NCI-H2196 treated with DMSO at 0.1 percent for 48 hours (cell line): ENCODE measurements at regions not wholly inside any gene's neighbourhood (a gene's known extent, or its start where the extent isn't known, plus 50 kb on each side); places are given as distances from the start of the nearest gene placed in this dataset.

ENCODE experiments used
- DNase-seq: peaks from one replicate; lab custom pipeline; 2025; ENCODE audit not compliant: unreplicated experiment; lab: John Stamatoyannopoulos, UW

GRCh38 chr17:71111934-71112333, 942.6 kb downstream of the KCNJ2 start:
- no peak for DNase-seq

DNA sequence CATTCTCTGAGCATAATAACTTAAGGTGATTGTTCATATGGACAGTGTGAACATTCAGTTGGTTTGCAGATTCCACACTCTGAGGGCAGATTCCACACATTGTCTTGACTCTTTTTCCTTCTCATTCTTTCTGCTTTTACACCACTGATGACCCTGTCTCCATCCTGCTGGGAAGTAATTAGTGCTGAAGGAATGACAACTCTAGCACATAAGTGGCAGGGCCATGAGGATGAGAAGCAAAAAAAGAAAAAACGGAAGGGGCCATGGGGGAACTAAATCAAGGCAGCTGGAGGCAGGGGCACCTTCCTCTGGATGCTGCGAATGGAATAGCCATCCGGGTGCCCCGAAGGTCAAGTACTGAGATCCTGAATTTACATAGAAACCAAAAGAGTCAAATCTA, 944.0 kb downstream of the KCNJ2 start:
- DNase-seq, result no peak

DNA sequence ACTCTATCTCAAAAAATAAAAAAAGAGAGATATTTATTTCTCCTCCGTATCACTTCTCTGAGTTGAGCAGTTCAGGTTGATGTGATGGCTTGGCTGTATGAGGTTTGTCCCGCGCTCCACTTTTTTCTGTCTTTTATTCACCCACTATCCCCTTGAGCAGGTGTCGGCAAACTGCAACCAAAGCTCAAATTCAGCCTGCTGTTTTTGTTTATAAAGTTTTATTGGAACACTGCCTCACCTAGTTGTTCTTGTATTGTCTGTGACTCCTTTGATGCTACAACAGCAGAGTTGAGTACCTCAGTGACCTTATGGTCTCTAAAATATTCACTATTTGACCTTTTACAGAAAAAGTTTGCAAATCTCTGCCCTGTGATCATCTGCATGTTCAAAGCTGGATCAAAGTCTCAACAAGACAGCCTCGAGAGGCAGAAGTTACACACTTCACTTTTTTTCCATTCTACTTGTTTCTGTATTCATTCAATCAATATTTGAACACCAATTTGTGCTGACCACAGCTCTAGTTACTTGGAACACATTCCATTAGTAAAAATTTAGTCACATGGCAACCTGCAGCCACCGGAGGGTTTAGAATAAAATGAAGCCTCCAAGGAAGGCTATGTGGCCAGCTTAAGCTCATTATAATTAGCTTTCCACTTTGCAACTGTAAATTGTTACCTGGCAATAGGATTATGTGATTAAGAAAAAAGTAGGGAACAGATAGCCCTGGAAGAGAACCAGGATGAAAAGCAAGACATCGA, 945.8 kb downstream of the KCNJ2 start:
- no peak for DNase-seq

DNA sequence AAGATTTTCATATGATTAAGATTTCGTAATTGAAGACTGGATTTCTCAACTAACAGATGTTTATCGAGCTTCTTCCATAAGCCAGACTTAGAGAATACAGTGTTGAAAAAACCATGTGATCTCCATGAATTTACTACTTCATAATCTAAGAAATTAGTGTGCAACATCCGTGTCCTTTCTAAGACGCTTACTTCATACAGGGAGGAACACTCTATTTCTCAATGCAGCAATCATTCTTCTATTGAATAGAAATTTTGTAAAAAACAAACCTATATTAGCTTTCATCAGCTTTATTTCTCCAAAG, 946.3 kb downstream of the KCNJ2 start:
- DNase-seq, result no peak

DNA sequence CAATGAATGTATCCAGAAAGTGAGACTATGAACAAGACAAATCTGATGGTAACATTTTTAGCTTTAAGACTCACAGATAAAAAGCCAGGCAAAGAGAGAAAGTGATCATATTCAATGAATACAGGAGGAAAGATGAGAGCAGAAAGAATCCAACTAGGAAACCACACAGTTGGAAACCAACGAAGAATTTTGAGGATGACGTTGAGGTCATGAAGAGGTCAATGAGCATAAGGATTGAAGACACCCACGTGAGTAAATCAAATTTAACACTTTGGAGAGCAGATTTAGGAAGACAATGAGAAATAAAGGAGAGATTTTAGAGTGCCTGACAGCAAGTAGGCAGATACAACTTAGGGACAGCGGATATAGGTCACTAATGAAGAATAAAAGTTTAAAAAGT, 948.1 kb downstream of the KCNJ2 start:
- no peak for DNase-seq

GRCh38 chr17:71118039-71118438, 948.7 kb downstream of the KCNJ2 start:
- DNase-seq, result no peak

- DNase-seq, result no peak
Observed at GRCh38 chr17:71127416-71127815, 958.1 kb downstream of the KCNJ2 start.

GRCh38 chr17:71142333-71142732, 973.0 kb downstream of the KCNJ2 start:
- no peak for DNase-seq

GRCh38 chr17:71145486-71145885, 975.3 kb upstream of the SOX9 start:
- DNase-seq, result no peak

DNA sequence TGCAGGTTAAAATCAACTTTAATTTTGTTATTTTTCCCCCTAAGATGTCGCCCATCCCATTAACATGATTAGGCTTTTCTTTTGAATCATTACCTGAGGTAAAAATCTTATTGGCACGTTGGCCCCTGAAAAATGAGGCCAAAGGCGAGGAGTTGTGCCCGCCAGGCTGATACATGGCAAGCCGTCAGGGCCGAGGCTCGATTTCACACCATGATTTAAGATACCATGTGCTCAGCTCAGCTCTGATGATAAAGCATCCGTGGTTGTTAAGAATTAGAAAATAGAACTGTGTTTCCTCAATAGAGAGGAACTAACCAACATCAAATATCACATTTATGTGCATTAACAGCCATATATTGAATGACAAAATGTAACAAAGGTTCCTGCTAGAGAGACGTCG, 972.9 kb upstream of the SOX9 start:
- no peak for DNase-seq

DNA sequence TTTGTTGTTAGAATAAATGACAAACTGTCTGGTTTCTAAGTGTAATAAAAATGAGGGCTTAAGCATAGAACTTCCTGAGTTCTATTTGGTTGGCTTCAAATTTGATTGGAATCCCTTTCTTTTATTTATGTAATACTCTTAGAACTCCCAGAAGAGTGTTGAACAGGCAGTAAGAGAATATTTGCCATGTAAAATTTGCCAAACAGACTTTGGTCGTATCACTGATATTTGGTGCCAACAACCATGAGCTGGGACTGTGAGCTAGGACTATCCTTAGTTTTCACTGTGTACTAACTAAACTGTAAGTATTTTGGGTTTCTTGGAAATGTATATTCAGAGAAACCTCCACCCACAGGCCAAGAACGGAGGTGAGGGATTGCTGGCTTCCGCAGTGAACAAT, 971.2 kb upstream of the SOX9 start:
- DNase-seq, result no peak

- DNase-seq, result no peak
Observed at GRCh38 chr17:71157297-71157696, 963.5 kb upstream of the SOX9 start.

DNA sequence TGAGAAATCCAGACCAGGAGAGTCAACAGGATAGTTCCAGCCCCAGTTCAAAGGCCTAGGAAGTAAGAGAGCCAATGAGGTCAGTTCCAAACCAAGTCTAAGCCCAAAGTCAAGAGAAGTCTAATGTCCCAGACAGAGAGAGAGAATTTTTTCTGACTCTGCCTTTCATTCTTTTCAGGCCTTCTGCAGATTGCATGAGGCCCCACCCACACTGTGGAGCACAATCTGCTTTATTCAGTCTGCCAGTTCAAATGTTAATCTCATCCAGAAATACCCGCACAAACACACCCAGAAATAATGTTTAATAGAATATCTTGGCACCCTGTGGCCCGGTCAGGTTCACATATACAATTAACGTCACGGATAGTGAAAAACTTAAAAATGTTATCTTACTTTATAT, 962.4 kb upstream of the SOX9 start:
- no peak for DNase-seq

DNA sequence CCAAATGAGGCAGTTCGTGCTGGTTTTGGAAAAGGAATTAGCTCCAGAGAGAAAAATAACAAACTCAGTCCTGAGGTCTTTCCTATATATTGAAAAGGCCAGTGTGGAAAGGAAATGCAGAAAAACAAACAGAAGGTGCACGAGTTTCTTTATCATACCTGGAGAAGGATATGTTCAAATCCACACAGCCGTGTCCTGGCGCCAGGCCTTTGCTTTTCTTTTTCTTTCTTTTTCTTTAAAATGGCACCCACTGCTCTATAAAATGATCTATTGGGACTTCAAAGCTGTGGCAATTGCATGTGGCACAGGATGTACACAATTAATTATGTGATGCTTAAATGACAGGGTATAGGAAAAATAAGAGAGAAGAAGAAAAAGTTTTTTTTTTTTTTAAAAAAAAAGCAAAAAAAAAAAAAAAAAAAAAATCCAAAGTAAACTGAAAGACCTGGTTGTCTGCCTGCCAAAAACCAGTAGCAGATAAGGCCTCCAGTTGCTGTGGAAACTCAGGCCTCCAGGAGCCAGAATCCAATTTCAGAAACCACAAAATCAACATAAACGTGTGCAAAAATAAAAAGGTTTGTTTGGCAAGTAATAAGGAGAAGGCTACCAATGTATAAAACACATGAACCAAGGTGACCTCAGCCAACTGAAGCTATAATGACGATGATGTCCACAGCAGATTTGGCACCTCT, 957.6 kb upstream of the SOX9 start:
- DNase-seq, result peak; percentile 96

- DNase-seq, result no peak
Observed at GRCh38 chr17:71163813-71164122, 957.1 kb upstream of the SOX9 start.

- no peak for DNase-seq
Observed at GRCh38 chr17:71164561-71164960, 956.3 kb upstream of the SOX9 start.

- DNase-seq, result no peak
Observed at GRCh38 chr17:71166311-71166710, 954.5 kb upstream of the SOX9 start.

DNA sequence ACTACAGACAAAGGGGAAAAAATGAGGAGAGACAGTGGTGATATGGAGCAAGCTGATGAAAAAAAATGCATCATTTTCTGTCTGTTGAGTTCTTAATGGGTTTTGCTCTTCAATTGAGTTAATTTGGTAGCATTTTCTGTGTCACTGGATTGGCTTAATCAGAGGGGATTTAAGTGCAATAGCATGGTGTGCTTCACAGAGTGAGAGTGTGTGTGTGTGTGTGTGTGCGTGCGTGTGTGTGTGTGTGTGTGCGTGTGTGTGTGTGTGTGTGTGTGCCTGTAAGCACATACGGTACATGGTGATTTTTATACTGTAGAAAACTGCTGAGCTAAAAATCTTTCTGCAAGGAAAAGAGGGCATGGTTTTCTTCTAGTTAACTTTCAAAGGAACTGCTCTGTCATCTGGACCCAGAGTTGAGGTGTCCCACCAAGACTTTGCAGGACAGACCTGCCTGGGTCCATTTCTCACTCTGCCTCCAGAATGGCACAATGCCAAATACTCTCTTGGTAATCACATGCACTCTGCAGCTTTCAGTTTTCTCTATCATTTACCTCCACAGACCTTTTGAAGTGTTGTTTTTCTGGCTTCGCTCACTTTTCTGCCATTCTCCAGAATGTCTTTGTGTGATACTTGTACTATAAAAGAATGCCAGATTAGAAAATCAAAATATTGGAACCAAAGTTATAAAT, 952.6 kb upstream of the SOX9 start:
- no peak for DNase-seq

- DNase-seq, result no peak
Observed at GRCh38 chr17:71170070-71170469, 950.8 kb upstream of the SOX9 start.

DNA sequence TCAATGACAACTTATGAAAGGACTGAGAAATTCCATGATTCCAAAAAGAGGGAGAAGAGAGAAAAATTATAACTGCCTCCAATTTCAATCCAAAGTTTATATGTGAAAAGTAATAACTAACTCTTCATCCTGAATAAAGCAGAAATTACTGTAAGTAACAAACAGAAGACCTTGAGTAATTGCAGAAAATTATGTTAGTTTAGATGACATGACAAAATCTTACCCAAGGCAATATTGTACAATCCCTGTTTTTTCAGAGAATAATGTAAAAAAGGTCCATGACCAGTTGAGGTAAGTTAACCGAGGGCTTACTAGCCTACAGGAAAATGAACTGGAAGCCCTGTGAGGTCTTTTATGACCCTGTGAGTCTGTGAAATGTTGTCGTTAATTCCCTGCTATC, 949.5 kb upstream of the SOX9 start:
- no peak for DNase-seq

- DNase-seq, result no peak
Observed at GRCh38 chr17:71173991-71174390, 946.8 kb upstream of the SOX9 start.

DNA sequence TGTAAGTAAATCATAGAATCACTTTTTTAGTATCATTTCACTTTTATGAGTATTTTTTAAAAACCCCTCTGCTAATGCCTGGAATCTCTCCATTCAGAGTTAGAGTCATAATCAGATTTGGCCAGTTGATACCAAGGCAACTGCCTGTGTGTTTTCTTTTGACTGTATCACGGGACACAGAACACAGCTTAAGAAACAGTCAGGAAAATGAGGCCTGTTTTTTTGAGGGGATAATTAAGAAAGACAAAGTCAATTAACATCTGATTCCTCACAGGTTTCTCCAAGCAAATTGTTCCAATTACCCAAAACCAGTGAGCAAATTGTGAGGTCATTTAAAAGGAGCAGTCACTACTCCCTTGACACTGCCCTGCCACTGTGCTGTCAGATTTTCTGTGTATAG, 944.5 kb upstream of the SOX9 start:
- no peak for DNase-seq
